Lower lobe of right lung (tissue), 2 donors: ENCODE measurements at regions not wholly inside any gene's neighbourhood (a gene's known extent, or its start where the extent isn't known, plus 50 kb on each side); places are given as distances from the start of the nearest gene placed in this dataset.

Experiments
- ATAC-seq, 2 donors: fragments of 200-7000 bp; cut with Tn5 transposase; one replicate each; pipeline ENCODE4 v1.9.1; 2020 to 2022; ENCODE audit warnings: mild to moderate bottlenecking in 2 of 2, moderate library complexity in 2 of 2
- DNase-seq: peaks from one replicate; pipeline ENCODE4 v3.0.0-alpha.2; 2020
- H3K27ac ChIP-seq: fragments of 200-600 bp; one replicate; pipeline ENCODE4 v1.8.0; 2022
- H3K27me3 ChIP-seq: fragments of 200-600 bp; one replicate; pipeline ENCODE4 v1.8.0; 2022; ENCODE audit warnings: low read depth
- H3K36me3 ChIP-seq: fragments of 200-600 bp; one replicate; pipeline ENCODE4 v1.8.0; 2022; ENCODE audit warnings: mild to moderate bottlenecking
- H3K4me1 ChIP-seq: fragments of 200-600 bp; one replicate; pipeline ENCODE4 v1.8.0; 2022
- H3K4me3 ChIP-seq: fragments of 200-600 bp; one replicate; pipeline ENCODE4 v1.8.0; 2022; ENCODE audit warnings: mild to moderate bottlenecking
- H3K9me3 ChIP-seq: fragments of 200-600 bp; one replicate; pipeline ENCODE4 v1.8.0; 2022
- intact Hi-C: fragments of 100-400 bp; cut with DNase I; formaldehyde crosslinking; loops from one replicate; pipeline ENCODE4 v1.11.0; 2022
- TF ChIP-seq, protein P1 (sequence below): fragments of 200-600 bp; IDR thresholded peaks from one replicate; pipeline ENCODE4 v1.8.0; 2022; ENCODE audit warnings: antibody characterized with exemption, mild to moderate bottlenecking
- donor health status: DM: no; HTN: yes; CAD: no; lungs with severe emphysema.

DNA sequence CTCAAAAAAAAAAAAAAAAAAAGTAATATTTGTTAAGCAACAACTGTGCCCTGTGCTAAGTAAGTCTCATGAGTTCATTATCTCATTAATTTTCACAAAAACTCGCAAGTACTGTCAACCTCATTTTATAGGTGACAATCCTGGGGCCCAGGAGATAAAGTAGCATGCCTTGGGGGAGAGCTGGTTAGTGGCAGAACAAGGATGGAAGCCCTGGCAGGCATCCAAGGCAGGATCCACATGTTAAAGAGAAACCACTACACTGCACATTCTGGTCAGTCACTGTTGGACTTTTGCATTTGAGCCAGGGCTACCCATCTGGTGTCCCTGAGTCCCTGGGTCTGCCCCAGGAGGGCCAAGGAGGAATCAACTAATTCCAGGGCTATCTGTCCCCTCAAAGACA, 54.6 kb downstream of the ZFP36L2 start:
- H3K27ac ChIP-seq = no peak overlapping the region
- H3K36me3 ChIP-seq = no peaks in the 10 kb centered on the region
- TF ChIP-seq, protein P1, sequence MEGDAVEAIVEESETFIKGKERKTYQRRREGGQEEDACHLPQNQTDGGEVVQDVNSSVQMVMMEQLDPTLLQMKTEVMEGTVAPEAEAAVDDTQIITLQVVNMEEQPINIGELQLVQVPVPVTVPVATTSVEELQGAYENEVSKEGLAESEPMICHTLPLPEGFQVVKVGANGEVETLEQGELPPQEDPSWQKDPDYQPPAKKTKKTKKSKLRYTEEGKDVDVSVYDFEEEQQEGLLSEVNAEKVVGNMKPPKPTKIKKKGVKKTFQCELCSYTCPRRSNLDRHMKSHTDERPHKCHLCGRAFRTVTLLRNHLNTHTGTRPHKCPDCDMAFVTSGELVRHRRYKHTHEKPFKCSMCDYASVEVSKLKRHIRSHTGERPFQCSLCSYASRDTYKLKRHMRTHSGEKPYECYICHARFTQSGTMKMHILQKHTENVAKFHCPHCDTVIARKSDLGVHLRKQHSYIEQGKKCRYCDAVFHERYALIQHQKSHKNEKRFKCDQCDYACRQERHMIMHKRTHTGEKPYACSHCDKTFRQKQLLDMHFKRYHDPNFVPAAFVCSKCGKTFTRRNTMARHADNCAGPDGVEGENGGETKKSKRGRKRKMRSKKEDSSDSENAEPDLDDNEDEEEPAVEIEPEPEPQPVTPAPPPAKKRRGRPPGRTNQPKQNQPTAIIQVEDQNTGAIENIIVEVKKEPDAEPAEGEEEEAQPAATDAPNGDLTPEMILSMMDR = no peak
- H3K4me1 ChIP-seq = peaks cover 79% of the 10 kb centered on the region
- peaks cover 10% of the 10 kb centered on the region for H3K9me3 ChIP-seq
- H3K27me3 ChIP-seq = no peaks in the 10 kb centered on the region
- no peak for ATAC-seq
- H3K4me3 ChIP-seq = no peak overlapping the region
- no peak for DNase-seq
- intact Hi-C loops = loop anchor here (10.0 kb wide), 1 partner anchor 53 kb away; the partner anchor contains the start of gene ZFP36L2

DNA sequence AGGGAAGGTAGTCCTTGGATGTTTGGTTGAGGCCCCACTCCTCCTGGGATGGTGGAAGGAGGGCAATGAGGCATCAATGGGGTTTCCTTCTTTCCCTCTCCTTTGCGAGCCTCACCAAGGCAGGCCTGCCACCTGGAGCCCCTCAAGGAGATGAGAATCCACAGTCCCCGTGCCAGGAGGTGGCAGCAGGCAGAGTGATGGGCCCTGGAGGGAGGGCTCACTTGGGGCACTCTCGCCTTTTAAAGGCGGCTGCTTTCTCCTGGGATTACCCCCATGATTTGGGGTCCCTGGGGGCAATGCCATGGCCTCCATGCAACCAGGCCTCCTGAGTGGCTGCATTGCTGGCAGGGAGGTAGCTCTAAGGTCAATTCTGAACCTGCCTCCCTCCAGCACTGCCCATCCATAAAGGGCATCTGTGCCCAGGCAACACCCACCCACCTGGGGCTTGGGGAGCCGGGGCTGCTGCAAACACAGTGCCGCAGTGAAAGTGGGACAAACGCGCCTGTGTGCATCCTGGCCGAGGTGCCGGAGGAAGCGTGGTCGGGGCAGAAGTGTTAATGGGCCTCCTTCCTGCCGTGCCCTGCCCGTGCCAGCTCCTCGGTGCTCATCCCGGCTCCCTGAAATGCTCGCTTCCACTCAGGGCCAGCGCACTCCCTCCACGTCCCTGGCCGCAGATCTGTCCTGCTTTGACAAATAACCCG, 55.9 kb downstream of the ZFP36L2 start:
- ATAC-seq (no peak), DNase-seq (no peak)
- TF ChIP-seq, protein P1 = no peak
- Histone ChIP-seq H3K9me3 (peaks cover 7% of the 10 kb centered on the region), H3K27ac (peak overlapping the region; percentile 68), H3K4me1 (peaks cover 77% of the 10 kb centered on the region), H3K36me3 (no peaks in the 10 kb centered on the region), H3K27me3 (no peaks in the 10 kb centered on the region), H3K4me3 (no peak overlapping the region)
- intact Hi-C loops = loop anchor here (10.0 kb wide), 1 partner anchor 54 kb away; the partner anchor contains the start of gene ZFP36L2

DNA sequence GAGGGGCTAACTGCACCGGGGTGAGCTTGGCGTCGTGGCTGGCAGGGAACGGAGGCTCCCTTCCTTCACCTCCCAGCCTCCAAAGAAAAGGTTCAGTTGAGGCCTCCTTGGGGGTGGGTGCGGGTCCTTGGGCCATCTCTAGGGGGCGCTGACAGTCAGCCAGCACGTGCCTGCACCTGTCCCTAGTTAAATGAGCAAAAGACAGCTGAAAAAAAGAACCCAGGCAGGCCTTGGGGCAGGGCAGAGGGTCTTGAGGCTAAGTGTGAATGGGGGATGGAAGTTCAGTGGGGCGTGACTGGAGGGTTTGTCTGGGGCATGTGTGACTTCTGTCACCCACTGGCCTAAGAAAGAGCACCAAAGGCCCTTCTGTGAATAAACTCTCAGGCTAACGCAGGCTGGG, 56.4 kb downstream of the ZFP36L2 start:
- intact Hi-C loops = loop anchor here (10.0 kb wide), 1 partner anchor 55 kb away; the partner anchor contains the start of gene ZFP36L2
- H3K27me3 ChIP-seq = no peaks in the 10 kb centered on the region

DNA sequence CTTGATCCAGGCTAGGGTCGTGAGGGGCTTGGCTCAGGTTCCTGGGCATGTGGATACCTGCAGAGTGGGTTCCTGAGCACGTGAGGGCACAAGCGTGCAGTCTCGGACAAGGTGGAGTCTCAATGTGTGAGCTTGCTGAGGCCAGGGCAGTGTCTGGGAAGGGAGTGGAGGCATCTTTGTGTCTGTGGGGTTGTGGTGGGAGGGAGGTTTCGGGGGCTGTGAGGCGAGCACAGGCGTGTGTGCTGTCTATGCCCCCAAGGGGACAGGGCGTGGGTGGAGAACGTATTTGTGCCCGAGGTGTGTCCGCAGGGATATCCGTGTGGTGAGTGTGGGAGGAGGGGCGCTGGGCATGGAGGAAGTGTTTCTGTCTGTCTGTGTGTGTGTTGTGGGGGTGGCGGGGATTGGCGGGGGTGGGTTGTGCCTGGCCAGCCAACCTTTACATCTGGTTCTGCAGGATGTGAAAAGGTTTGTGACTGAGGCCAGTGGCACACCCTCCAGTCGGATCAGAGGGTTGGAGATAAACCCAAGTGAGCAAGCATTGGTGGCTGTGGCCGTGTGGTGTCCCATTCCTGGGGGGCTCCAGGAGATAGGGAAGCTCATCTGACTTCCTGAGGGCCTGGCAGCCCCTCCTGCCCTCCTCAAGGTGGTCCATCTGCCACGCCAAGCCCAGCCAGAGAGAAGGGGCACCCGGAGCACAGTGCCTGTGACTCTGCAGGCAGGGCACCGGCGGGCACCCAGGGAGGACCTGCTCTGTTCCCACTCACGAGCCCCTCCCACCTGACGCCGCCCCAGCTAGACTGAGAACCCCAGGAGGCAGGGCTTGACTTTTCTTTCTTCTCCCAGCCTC, 57.1 kb downstream of the ZFP36L2 start:
- peaks cover 67% of the 10 kb centered on the region for H3K4me1 ChIP-seq
- peak overlapping the region; percentile 6 for H3K4me3 ChIP-seq
- H3K27ac ChIP-seq = peak overlapping the region; percentile 68
- ATAC-seq (peak; percentile 47 to 64), DNase-seq (peak; percentile 77)
- H3K27me3 ChIP-seq = no peaks in the 10 kb centered on the region
- TF ChIP-seq, protein P1 = no peak
- H3K9me3 ChIP-seq = no peaks in the 10 kb centered on the region
- no peaks in the 10 kb centered on the region for H3K36me3 ChIP-seq
- intact Hi-C loops = no loop called here

More for the DNA sequence above, 56.4 kb downstream of the ZFP36L2 start:
- peak; percentile 72 for DNase-seq
- ATAC-seq = peak; percentile 60 to 61
- H3K4me3 ChIP-seq = no peak overlapping the region
- peaks cover 71% of the 10 kb centered on the region for H3K4me1 ChIP-seq
- H3K36me3 ChIP-seq = no peaks in the 10 kb centered on the region
- H3K9me3 ChIP-seq = peaks cover 2% of the 10 kb centered on the region
- TF ChIP-seq, protein P1 = peak; percentile 56
- H3K27ac ChIP-seq = peak overlapping the region; percentile 68

DNA sequence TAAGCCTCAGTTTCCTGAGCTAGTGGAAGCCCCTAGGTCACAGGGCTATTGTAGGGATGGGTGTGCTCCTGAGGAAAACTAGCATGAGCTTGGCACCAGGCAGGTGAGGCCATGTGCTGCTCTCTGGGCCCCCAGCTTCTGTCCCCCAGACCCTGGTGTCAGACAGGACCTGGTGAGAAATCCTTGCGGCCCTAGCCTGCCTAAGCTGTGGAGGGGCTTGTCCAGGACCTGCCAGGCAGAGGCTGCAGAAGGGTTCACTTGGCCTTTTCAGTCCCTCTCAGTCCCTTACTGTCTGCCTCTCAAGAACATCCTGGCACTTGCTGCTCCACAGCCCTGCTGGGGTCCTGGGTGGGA, 58.4 kb downstream of the ZFP36L2 start:
- no peak for ATAC-seq
- peaks cover 55% of the 10 kb centered on the region for H3K4me1 ChIP-seq
- intact Hi-C loops = no loop called here
- H3K9me3 ChIP-seq = no peaks in the 10 kb centered on the region
- no peak overlapping the region for H3K4me3 ChIP-seq
- H3K27ac ChIP-seq = peak overlapping the region; percentile 58
- TF ChIP-seq, protein P1 = no peak
- H3K27me3 ChIP-seq = no peaks in the 10 kb centered on the region
- H3K36me3 ChIP-seq = no peaks in the 10 kb centered on the region
- no peak for DNase-seq
